ENCODE measurements at regions not wholly inside any gene's neighbourhood (a gene's known extent, or its start where the extent isn't known, plus 50 kb on each side); places are given as distances from the start of the nearest gene placed in this dataset.

- DNase-seq (ENCODE audit: low spot score in 2 of 2): no peak
- intact Hi-C loops (cut with DNase I; ENCODE audit: low total_unique reads): no loop called here
- no peaks in the 10 kb centered on the region for H3K4me1 ChIP-seq
- TF ChIP-seq CTCF (IDR thresholded peaks at IDR 0.05): no peak
- TF ChIP-seq POLR2A (IDR thresholded peaks at IDR 0.05): no peak
- TF ChIP-seq POLR2AphosphoS5 (IDR thresholded peaks at IDR 0.05): no peak
- H3K4me3 ChIP-seq: no peak overlapping the region
- no peaks in the 10 kb centered on the region for H3K36me3 ChIP-seq
- H3K9me3 ChIP-seq: peaks cover 0 to 3% of the 10 kb centered on the region in 2 donors
- H3K27ac ChIP-seq: no peak overlapping the region
- H3K27me3 ChIP-seq: no peaks in the 10 kb centered on the region
Measured at GRCh38 chr4:66108898-66109297, 438.6 kb upstream of the EPHA5 start.

GRCh38 chr4:66097218-66097617 is 426.9 kb upstream of the EPHA5 start:
- Histone ChIP-seq H3K4me3 (no peak overlapping the region), H3K27me3 (no peaks in the 10 kb centered on the region), H3K4me1 (no peaks in the 10 kb centered on the region), H3K9me3 (no peaks in the 10 kb centered on the region), H3K27ac (no peak overlapping the region), H3K36me3 (no peaks in the 10 kb centered on the region)
- intact Hi-C loops (cut with DNase I; ENCODE audit: low total_unique reads): no loop called here
- no peak for TF ChIP-seq POLR2A (IDR thresholded peaks at IDR 0.05)
- no peak for DNase-seq (ENCODE audit: low spot score in 2 of 2)

- DNase-seq (ENCODE audit: low spot score in 2 of 2): no peak
- H3K27ac ChIP-seq: no peak overlapping the region
- no peak overlapping the region for H3K4me3 ChIP-seq
- H3K9me3 ChIP-seq: no peaks in the 10 kb centered on the region
- TF ChIP-seq CTCF (IDR thresholded peaks at IDR 0.05) (no peak), POLR2AphosphoS5 (IDR thresholded peaks at IDR 0.05) (no peak), POLR2A (IDR thresholded peaks at IDR 0.05) (no peak)
- no peaks in the 10 kb centered on the region for H3K4me1 ChIP-seq
- H3K36me3 ChIP-seq: no peaks in the 10 kb centered on the region
- intact Hi-C loops (cut with DNase I; ENCODE audit: low total_unique reads): no loop called here
- no peaks in the 10 kb centered on the region for H3K27me3 ChIP-seq
Measured at GRCh38 chr4:66095065-66095464, 424.8 kb upstream of the EPHA5 start.

GRCh38 chr4:66094070-66094469 is 423.8 kb upstream of the EPHA5 start:
- no peak for TF ChIP-seq CTCF (IDR thresholded peaks at IDR 0.05)
- DNase-seq (ENCODE audit: low spot score in 2 of 2): no peak
- peaks cover 0 to 5% of the 10 kb centered on the region in 2 donors for H3K9me3 ChIP-seq
- no peaks in the 10 kb centered on the region for H3K4me1 ChIP-seq
- no peaks in the 10 kb centered on the region for H3K27me3 ChIP-seq
- H3K27ac ChIP-seq: no peak overlapping the region
- no peak overlapping the region for H3K4me3 ChIP-seq
- intact Hi-C loops (cut with DNase I; ENCODE audit: low total_unique reads): no loop called here
- no peaks in the 10 kb centered on the region for H3K36me3 ChIP-seq

- TF ChIP-seq CTCF (IDR thresholded peaks at IDR 0.05): no peak
- TF ChIP-seq POLR2A (IDR thresholded peaks at IDR 0.05): no peak
- TF ChIP-seq POLR2AphosphoS5 (IDR thresholded peaks at IDR 0.05): no peak
- Histone ChIP-seq H3K9me3 (peaks cover 0 to 6% of the 10 kb centered on the region in 2 donors), H3K27me3 (no peaks in the 10 kb centered on the region), H3K4me3 (no peak overlapping the region), H3K27ac (no peak overlapping the region), H3K36me3 (no peaks in the 10 kb centered on the region), H3K4me1 (no peaks in the 10 kb centered on the region)
- no peak for DNase-seq (ENCODE audit: low spot score in 2 of 2)
- intact Hi-C loops (cut with DNase I; ENCODE audit: low total_unique reads): no loop called here
Measured at GRCh38 chr4:66091786-66092185, 421.5 kb upstream of the EPHA5 start.

GRCh38 chr4:66073961-66074360 is 403.7 kb upstream of the EPHA5 start:
- TF ChIP-seq CTCF (IDR thresholded peaks at IDR 0.05) (no peak), POLR2AphosphoS5 (IDR thresholded peaks at IDR 0.05) (no peak), POLR2A (IDR thresholded peaks at IDR 0.05) (no peak)
- Histone ChIP-seq H3K27me3 (no peaks in the 10 kb centered on the region), H3K9me3 (peaks cover 0 to 7% of the 10 kb centered on the region in 2 donors), H3K36me3 (no peaks in the 10 kb centered on the region), H3K4me3 (no peak overlapping the region), H3K4me1 (no peaks in the 10 kb centered on the region), H3K27ac (no peak overlapping the region)
- intact Hi-C loops (cut with DNase I; ENCODE audit: low total_unique reads): loop anchor here (5.0 kb wide), 1 partner anchor 138 kb away; no protein-coding TSS in a partner anchor
- DNase-seq (ENCODE audit: low spot score in 2 of 2): no peak

Measured in breast epithelium (tissue), 4 donors.